Activated CD8-positive, alpha-beta memory T cell treated with anti-CD3 and anti-CD28 coated beads, Interleukin-2, amount 10 ng/mL, durations not matched to agents 7 days and 5 days (primary cell): ENCODE measurements at regions not wholly inside any gene's neighbourhood (a gene's known extent, or its start where the extent isn't known, plus 50 kb on each side); places are given as distances from the start of the nearest gene placed in this dataset.
"Not testable (repeated sequence)": the region's sequence is repeated elsewhere in the genome, so short reads cannot be mapped to it uniquely, and the experiment has no call there.

Experiments
- ATAC-seq: fragments of 150-1000 bp; cut with Tn5 transposase; one replicate; pipeline ENCODE4 v1.10.0; 2021; ENCODE audit warnings: moderate library complexity
- CTCF ChIA-PET: fragments of 350-600 bp; sonication (Branson Sonifier 250); formaldehyde crosslinking; loops from one replicate; lab custom pipeline; 2021; ENCODE audit warnings: antibody characterized with exemption; lab: Charles Lee
- DNase-seq: peaks from one replicate; pipeline ENCODE4 v3.0.0-alpha.2; 2020
- H3K27ac Mint-ChIP-seq: one replicate; pipeline ENCODE4 v1.8.0; 2021; ENCODE audit warnings: mild to moderate bottlenecking, mixed read lengths
- H3K27me3 Mint-ChIP-seq: one replicate; pipeline ENCODE4 v1.8.0; 2021; ENCODE audit warnings: mixed read lengths
- H3K36me3 Mint-ChIP-seq: one replicate; pipeline ENCODE4 v1.8.0; 2021; ENCODE audit warnings: mild to moderate bottlenecking, mixed read lengths
- H3K4me1 Mint-ChIP-seq: one replicate; pipeline ENCODE4 v1.8.0; 2021; ENCODE audit warnings: mixed read lengths
- H3K4me3 Mint-ChIP-seq: one replicate; pipeline ENCODE4 v1.8.0; 2021; ENCODE audit warnings: mild to moderate bottlenecking, moderate library complexity, mixed read lengths
- H3K9me3 Mint-ChIP-seq: one replicate; pipeline ENCODE4 v1.8.0; 2022; ENCODE audit warnings: low read depth, mixed read lengths

DNA sequence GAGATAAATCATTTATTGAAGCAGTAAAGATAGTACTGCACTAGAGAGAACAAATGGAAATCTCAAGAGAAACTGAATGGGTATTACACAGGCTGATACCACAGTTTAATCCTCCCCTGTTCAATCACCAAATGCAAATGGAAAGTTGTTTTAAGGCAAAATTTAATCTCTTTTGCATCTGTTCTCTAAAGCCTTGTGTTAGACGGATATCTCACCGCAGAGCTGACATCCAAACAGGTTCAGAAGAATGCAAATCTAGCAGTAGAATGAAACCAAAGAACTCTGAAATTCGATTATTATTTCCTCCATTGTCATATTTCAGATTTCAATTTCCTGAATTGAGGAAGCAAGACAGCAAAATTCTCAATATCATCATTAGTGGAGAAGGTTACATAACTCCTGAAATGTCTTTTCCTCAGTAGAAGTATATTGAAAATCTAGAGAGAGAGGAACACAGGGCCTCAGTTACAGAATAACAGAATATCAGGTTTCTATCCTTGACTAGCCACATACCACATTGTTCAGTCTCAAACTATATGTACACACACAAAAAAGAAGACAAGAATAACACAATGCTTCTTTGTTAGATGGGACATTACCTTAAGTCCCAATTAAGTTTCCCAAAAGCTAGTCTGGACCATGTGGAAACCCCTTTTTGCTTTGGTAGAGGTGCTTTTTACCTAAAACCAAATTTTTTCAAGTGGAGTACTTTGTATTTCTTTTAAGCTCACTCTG lies 94.1 kb upstream of the BANK1 start:
- ATAC-seq (no peak), DNase-seq (no peak)
- Mint-ChIP-seq H3K4me3 (no peak overlapping the region), H3K4me1 (no peaks in the 10 kb centered on the region), H3K36me3 (no peaks in the 10 kb centered on the region), H3K9me3 (no peaks in the 10 kb centered on the region), H3K27me3 (peaks cover 7% of the 10 kb centered on the region), H3K27ac (no peak overlapping the region)
- CTCF ChIA-PET, result no interaction called here

- no peak for DNase-seq
- H3K4me3 Mint-ChIP-seq, result no peak overlapping the region
- H3K27ac Mint-ChIP-seq, result no peak overlapping the region
- H3K9me3 Mint-ChIP-seq, result no peaks in the 10 kb centered on the region
- CTCF ChIA-PET, result no interaction called here
- ATAC-seq, result no peak
- no peaks in the 10 kb centered on the region for H3K4me1 Mint-ChIP-seq
- no peaks in the 10 kb centered on the region for H3K36me3 Mint-ChIP-seq
- H3K27me3 Mint-ChIP-seq, result peaks cover 11% of the 10 kb centered on the region
Measured at GRCh38 chr4:101695176-101695575, 95.4 kb upstream of the BANK1 start.

DNA sequence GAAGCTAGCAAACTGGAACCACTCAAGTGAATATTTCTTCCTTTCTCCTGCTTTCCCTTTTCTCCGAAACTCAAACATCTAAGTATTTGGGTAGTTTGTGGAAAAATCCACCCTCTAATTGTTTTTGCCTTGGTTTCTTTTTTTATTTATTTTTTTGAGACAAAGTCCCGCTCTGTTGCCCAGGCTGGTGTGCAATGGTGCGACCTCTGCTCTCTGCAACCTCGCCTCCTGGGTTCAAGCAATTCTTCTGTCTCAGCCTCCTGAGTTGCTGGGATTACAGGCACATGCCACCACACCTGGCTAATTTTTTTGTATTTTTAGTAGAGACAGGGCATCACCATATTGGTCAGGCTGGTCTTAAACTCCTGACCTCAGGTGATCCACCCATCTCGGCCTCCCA lies 96.1 kb upstream of the BANK1 start:
- ATAC-seq, H3K4me1 Mint-ChIP-seq, DNase-seq, H3K36me3 Mint-ChIP-seq, H3K9me3 Mint-ChIP-seq, H3K27ac Mint-ChIP-seq, H3K4me3 Mint-ChIP-seq, CTCF ChIA-PET: not testable (repeated sequence)
- peaks cover 18% of the 10 kb centered on the region for H3K27me3 Mint-ChIP-seq

GRCh38 chr4:101693842-101694398 lies 96.6 kb upstream of the BANK1 start:
- CTCF ChIA-PET, result no interaction called here
- no peak for ATAC-seq
- no peak for DNase-seq
- Mint-ChIP-seq H3K4me3 (no peak overlapping the region), H3K36me3 (no peaks in the 10 kb centered on the region), H3K9me3 (no peaks in the 10 kb centered on the region), H3K27ac (no peak overlapping the region), H3K27me3 (peaks cover 19% of the 10 kb centered on the region), H3K4me1 (no peaks in the 10 kb centered on the region)

DNA sequence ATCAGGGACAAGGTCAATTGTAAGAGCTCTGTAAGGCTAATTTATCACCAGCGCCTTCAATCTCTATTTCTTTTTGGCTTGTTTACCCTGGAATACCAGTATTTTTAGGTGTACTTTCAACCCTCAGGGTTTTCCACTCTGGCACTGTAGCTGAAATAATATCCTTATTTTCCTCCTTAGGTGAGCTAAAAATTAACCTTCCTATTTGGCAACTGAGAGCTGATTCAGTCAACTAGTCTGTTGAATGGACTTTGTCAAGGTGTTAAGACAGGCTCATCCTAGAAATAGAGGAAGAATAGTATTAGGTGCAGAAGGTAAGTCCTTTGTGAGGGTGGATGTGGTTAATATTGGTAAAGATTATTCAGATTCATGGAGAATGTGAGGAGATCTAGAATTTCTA lies 101.3 kb upstream of the BANK1 start:
- DNase-seq, result no peak
- CTCF ChIA-PET, result interaction anchor here (0.8 to 1.7 kb wide), 2 partner anchors 20 to 498 kb away, joined by 3 to 4 read pairs; no protein-coding TSS in a partner anchor

GRCh38 chr4:101685126-101685525 lies 105.4 kb upstream of the BANK1 start:
- H3K27me3 Mint-ChIP-seq, result peaks cover 15% of the 10 kb centered on the region
- CTCF ChIA-PET, result no interaction called here
- no peaks in the 10 kb centered on the region for H3K4me1 Mint-ChIP-seq
- ATAC-seq (no peak), DNase-seq (no peak)
- H3K36me3 Mint-ChIP-seq, result no peaks in the 10 kb centered on the region
- H3K27ac Mint-ChIP-seq, result no peak overlapping the region
- no peaks in the 10 kb centered on the region for H3K9me3 Mint-ChIP-seq
- no peak overlapping the region for H3K4me3 Mint-ChIP-seq

More for the DNA sequence above, 101.3 kb upstream of the BANK1 start:
- Mint-ChIP-seq H3K4me1 (no peaks in the 10 kb centered on the region), H3K27ac (no peak overlapping the region), H3K36me3 (no peaks in the 10 kb centered on the region), H3K4me3 (no peak overlapping the region), H3K27me3 (peaks cover 20% of the 10 kb centered on the region), H3K9me3 (no peaks in the 10 kb centered on the region)
- ATAC-seq, result no peak

- Mint-ChIP-seq H3K27me3 (peaks cover 5% of the 10 kb centered on the region), H3K9me3 (no peaks in the 10 kb centered on the region), H3K27ac (no peak overlapping the region), H3K36me3 (no peaks in the 10 kb centered on the region), H3K4me3 (no peak overlapping the region), H3K4me1 (no peaks in the 10 kb centered on the region)
- DNase-seq (no peak), ATAC-seq (no peak)
- CTCF ChIA-PET, result no interaction called here
Measured at GRCh38 chr4:101682946-101683345, 107.6 kb upstream of the BANK1 start.

DNA sequence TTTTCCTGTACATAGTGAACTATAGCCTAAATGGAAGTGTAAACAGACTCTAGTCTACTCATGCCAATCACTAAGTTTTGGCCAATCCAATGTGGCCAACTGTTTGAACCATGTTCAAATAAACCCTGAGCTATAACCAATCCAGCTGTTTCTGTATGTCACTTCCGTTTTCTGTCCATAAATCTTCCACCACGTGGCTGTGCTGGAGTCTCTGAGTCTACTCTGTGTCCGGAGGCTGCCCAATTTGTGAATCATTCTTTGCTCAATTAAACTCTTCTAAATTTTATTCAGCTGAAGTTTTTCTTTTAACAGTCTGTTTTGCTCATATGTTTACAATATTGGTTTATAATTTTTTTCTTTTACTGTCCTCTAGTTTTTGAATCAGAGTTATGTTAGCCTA lies 112.3 kb upstream of the BANK1 start:
- Mint-ChIP-seq H3K27me3 (no peaks in the 10 kb centered on the region), H3K36me3 (no peaks in the 10 kb centered on the region), H3K4me1 (no peaks in the 10 kb centered on the region), H3K27ac (no peak overlapping the region), H3K4me3 (no peak overlapping the region), H3K9me3 (no peaks in the 10 kb centered on the region)
- no peak for ATAC-seq
- no peak for DNase-seq
- CTCF ChIA-PET, result no interaction called here

DNA sequence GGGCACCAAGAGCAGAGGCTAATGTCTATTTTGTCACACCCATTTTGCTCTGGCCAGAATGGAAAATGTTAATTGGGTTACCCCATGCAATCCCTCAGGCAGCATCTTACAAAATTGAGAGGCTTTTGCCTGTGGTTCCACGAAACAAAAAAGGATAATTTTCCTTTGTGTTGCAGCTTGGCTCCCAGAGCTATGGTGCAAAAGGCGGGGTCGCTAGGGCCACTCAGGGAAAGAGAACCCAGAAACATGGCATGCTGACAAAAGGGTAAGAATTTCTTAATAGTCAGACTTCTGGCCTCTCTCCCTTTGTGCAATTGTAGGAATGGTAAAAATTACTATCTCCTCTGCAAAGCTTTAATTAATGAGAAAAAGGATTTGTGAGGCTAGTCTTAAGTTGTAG lies 119.6 kb upstream of the BANK1 start:
- ATAC-seq (no peak), DNase-seq (no peak)
- Mint-ChIP-seq H3K36me3 (no peaks in the 10 kb centered on the region), H3K27ac (no peak overlapping the region), H3K27me3 (no peaks in the 10 kb centered on the region), H3K4me3 (no peak overlapping the region), H3K4me1 (no peaks in the 10 kb centered on the region), H3K9me3 (no peaks in the 10 kb centered on the region)
- CTCF ChIA-PET, result no interaction called here

GRCh38 chr4:101670370-101670769 lies 120.2 kb upstream of the BANK1 start:
- CTCF ChIA-PET, result no interaction called here
- Mint-ChIP-seq H3K4me1 (no peaks in the 10 kb centered on the region), H3K4me3 (no peak overlapping the region), H3K36me3 (no peaks in the 10 kb centered on the region), H3K27me3 (no peaks in the 10 kb centered on the region), H3K27ac (no peak overlapping the region), H3K9me3 (no peaks in the 10 kb centered on the region)
- DNase-seq (no peak), ATAC-seq (no peak)

DNA sequence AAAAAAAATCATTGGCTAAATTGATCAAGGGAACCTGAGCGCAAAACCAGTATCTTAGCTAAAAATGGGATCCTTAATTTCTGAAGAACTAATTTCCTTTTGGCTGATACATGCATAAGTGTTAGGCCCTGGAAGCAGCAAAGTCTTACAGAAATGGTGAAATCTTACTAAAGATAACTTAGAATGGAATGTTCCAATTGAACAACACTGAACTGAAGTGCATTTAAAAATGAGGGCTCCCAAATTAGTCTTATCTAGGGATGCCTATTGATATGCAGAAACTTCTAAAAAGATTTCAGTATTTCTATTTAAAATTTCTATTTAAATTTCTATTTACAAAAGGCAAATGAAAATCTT lies 120.7 kb upstream of the BANK1 start:
- DNase-seq, result no peak
- Mint-ChIP-seq H3K4me3 (no peak overlapping the region), H3K4me1 (no peaks in the 10 kb centered on the region), H3K27ac (no peak overlapping the region), H3K36me3 (no peaks in the 10 kb centered on the region), H3K9me3 (no peaks in the 10 kb centered on the region), H3K27me3 (no peaks in the 10 kb centered on the region)
- CTCF ChIA-PET, result interaction anchor here (0.9 kb wide), 1 partner anchor 20 kb away, joined by 4 read pairs; no protein-coding TSS in a partner anchor
- ATAC-seq, result no peak

- no peaks in the 10 kb centered on the region for H3K27me3 Mint-ChIP-seq
- no peak for ATAC-seq
- no peaks in the 10 kb centered on the region for H3K9me3 Mint-ChIP-seq
- H3K36me3 Mint-ChIP-seq, result no peaks in the 10 kb centered on the region
- H3K27ac Mint-ChIP-seq, result no peak overlapping the region
- CTCF ChIA-PET, result interaction anchor here (0.9 kb wide), 1 partner anchor 21 kb away, joined by 4 read pairs; no protein-coding TSS in a partner anchor
- no peaks in the 10 kb centered on the region for H3K4me1 Mint-ChIP-seq
- DNase-seq, result no peak
- no peak overlapping the region for H3K4me3 Mint-ChIP-seq
Measured at GRCh38 chr4:101669138-101669831, 121.2 kb upstream of the BANK1 start.

DNA sequence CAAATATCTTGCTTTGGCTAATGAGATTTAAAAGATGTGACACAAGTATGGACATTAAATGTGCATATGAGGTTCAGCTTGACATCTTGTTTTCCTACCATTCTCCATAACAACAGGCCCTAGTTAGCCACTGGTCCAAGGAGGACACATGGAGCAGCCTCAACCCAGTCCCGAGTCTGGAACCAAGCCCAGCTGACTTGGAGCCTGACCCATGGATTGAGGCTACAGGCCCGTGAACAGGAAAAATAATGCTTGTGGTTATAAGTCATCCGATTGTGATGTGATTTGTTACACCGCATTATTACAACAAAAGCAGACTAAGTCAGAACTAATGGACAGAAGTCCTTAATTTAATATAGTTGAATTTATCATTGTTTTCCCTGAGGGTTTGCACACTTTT lies 123.2 kb upstream of the BANK1 start:
- Mint-ChIP-seq H3K27ac (no peak overlapping the region), H3K4me3 (no peak overlapping the region), H3K36me3 (no peaks in the 10 kb centered on the region), H3K9me3 (no peaks in the 10 kb centered on the region), H3K27me3 (no peaks in the 10 kb centered on the region), H3K4me1 (no peaks in the 10 kb centered on the region)
- DNase-seq (no peak), ATAC-seq (no peak)
- CTCF ChIA-PET, result no interaction called here

DNA sequence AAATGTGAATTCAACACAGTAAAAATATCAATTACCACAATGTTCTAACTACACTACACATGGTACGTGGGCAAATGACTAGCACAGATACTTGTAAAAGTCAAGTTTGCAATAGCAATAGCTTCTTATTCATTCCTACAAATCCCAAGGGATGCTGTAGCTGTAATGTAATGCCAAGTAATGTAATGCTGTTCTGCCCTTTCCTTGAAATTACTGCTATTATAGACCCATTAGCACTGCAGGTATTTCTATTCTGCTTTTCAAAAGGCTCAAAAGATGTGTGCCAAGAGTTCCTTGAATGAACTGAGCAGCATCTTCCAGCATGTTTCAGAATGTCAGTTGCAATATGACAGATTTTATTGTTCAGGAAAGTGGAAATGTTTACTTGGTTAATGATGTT lies 129.9 kb upstream of the BANK1 start:
- H3K36me3 Mint-ChIP-seq, result no peaks in the 10 kb centered on the region
- H3K27me3 Mint-ChIP-seq, result peaks cover 26% of the 10 kb centered on the region
- no peaks in the 10 kb centered on the region for H3K4me1 Mint-ChIP-seq
- no peak overlapping the region for H3K27ac Mint-ChIP-seq
- DNase-seq, result no peak
- no peak overlapping the region for H3K4me3 Mint-ChIP-seq
- no peak for ATAC-seq
- CTCF ChIA-PET, result no interaction called here
- H3K9me3 Mint-ChIP-seq, result no peaks in the 10 kb centered on the region
